Neural progenitor cell (in vitro differentiated cells): ENCODE measurements at regions not wholly inside any gene's neighbourhood (a gene's known extent, or its start where the extent isn't known, plus 50 kb on each side); places are given as distances from the start of the nearest gene placed in this dataset.

Experiments used
- EZH2 ChIP-seq: fragments of 200-600 bp; sonication (generic); IDR thresholded peaks from 2 replicates; pipeline ENCODE4 v1.6.1; 2017; ENCODE audit warnings: antibody characterized with exemption, mild to moderate bottlenecking, moderate library complexity
- TF ChIP-seq, protein P1 (sequence below): fragments of 200-600 bp; sonication (generic); IDR thresholded peaks from 2 replicates; pipeline ENCODE4 v1.5.1; 2017; ENCODE audit warnings: antibody characterized with exemption, mild to moderate bottlenecking

DNA sequence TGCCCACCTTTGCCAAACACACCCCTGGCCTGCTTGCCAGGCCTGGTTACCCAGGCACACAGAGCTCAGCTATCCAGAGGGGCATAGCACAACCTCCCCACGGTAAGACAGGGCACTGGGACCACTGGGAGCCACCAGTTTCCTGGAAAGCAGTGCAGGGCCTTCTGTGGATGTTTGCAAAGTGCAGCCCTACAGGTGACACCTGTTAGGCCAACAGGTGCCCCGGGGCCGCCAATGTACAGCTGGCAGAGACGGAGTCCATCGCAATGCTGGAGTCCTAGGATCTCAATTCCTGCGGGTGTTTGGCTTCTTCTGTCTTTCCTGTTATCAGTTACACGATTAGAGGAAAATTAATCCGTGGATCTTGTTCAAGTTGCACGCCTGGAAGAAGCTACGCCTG, 94.9 kb downstream of the NPTX2 start:
- TF ChIP-seq, protein P1, sequence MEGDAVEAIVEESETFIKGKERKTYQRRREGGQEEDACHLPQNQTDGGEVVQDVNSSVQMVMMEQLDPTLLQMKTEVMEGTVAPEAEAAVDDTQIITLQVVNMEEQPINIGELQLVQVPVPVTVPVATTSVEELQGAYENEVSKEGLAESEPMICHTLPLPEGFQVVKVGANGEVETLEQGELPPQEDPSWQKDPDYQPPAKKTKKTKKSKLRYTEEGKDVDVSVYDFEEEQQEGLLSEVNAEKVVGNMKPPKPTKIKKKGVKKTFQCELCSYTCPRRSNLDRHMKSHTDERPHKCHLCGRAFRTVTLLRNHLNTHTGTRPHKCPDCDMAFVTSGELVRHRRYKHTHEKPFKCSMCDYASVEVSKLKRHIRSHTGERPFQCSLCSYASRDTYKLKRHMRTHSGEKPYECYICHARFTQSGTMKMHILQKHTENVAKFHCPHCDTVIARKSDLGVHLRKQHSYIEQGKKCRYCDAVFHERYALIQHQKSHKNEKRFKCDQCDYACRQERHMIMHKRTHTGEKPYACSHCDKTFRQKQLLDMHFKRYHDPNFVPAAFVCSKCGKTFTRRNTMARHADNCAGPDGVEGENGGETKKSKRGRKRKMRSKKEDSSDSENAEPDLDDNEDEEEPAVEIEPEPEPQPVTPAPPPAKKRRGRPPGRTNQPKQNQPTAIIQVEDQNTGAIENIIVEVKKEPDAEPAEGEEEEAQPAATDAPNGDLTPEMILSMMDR, result no peak
- TF ChIP-seq EZH2, result no peak
